ENCODE measurements at regions not wholly inside any gene's neighbourhood (a gene's known extent, or its start where the extent isn't known, plus 50 kb on each side); places are given as distances from the start of the nearest gene placed in this dataset.

GRCh38 chr6:134549854-134550253, 231.9 kb upstream of the SGK1 start:
- intact Hi-C loops (cut with DNase I): no loop called here
- Histone ChIP-seq H3K4me3 (no peak overlapping the region), H3K36me3 (no peaks in the 10 kb centered on the region), H3K9me3 (no peaks in the 10 kb centered on the region), H3K4me1 (replicated peaks) (no peaks in the 10 kb centered on the region), H3K27me3 (replicated peaks; ENCODE audit: insufficient read depth) (no peaks in the 10 kb centered on the region), H3K27ac (no peak overlapping the region)
- no peak for DNase-seq (ENCODE audit: low spot score)
- no peak for TF ChIP-seq POLR2AphosphoS5 (IDR thresholded peaks at IDR 0.05)
- TF ChIP-seq POLR2A (IDR thresholded peaks at IDR 0.05): no peak
- TF ChIP-seq, protein P1, sequence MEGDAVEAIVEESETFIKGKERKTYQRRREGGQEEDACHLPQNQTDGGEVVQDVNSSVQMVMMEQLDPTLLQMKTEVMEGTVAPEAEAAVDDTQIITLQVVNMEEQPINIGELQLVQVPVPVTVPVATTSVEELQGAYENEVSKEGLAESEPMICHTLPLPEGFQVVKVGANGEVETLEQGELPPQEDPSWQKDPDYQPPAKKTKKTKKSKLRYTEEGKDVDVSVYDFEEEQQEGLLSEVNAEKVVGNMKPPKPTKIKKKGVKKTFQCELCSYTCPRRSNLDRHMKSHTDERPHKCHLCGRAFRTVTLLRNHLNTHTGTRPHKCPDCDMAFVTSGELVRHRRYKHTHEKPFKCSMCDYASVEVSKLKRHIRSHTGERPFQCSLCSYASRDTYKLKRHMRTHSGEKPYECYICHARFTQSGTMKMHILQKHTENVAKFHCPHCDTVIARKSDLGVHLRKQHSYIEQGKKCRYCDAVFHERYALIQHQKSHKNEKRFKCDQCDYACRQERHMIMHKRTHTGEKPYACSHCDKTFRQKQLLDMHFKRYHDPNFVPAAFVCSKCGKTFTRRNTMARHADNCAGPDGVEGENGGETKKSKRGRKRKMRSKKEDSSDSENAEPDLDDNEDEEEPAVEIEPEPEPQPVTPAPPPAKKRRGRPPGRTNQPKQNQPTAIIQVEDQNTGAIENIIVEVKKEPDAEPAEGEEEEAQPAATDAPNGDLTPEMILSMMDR (IDR thresholded peaks at IDR 0.05): no peak

DNA sequence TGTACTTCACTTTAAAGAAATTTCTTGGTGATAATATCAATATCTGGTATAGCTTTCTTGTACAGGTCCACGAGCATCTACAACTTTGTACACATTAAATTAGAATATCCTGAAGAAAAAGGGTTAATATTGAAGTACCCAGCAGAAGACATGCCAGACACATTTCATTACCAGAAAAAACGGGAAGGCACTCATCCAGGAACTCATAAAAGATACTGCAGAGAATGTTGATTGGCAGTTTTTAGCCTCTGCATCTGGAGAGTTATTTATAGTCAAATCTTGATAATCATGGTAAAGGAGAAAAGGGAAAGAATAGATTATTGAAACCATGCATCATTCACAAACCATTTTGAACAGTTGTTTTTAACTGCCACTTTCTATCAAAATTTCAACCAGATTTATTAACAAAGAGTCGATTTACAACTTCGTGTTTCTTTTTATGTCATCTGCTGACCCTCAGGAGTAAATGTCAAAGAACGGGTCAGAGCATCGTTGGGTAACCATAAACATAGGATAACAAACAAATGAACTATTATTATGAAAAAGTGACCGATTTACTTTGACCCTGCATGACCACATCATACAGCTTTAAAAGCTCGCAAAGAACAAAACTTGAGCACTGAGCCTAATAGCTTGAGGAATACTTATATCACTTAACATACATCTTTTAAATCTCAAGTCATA, 229.2 kb upstream of the SGK1 start:
- DNase-seq (ENCODE audit: low spot score): no peak
- H3K27ac ChIP-seq: no peak overlapping the region
- H3K36me3 ChIP-seq: no peaks in the 10 kb centered on the region
- WGBS: 37% methylated on average over 8 of the region's 8 CpGs
- no peaks in the 10 kb centered on the region for H3K9me3 ChIP-seq
- H3K27me3 ChIP-seq (replicated peaks; ENCODE audit: insufficient read depth): no peaks in the 10 kb centered on the region
- TF ChIP-seq POLR2AphosphoS5 (IDR thresholded peaks at IDR 0.05): no peak
- TF ChIP-seq, protein P1 (IDR thresholded peaks at IDR 0.05): no peak
- no peak for TF ChIP-seq POLR2A (IDR thresholded peaks at IDR 0.05)
- intact Hi-C loops (cut with DNase I): no loop called here
- H3K4me3 ChIP-seq: no peak overlapping the region
- H3K4me1 ChIP-seq (replicated peaks): no peaks in the 10 kb centered on the region

GRCh38 chr6:134544737-134545136, 226.8 kb upstream of the SGK1 start:
- H3K27ac ChIP-seq: no peak overlapping the region
- no peaks in the 10 kb centered on the region for H3K9me3 ChIP-seq
- intact Hi-C loops (cut with DNase I): no loop called here
- H3K4me3 ChIP-seq: no peak overlapping the region
- no peak for DNase-seq (ENCODE audit: low spot score)
- H3K4me1 ChIP-seq (replicated peaks): no peaks in the 10 kb centered on the region
- TF ChIP-seq, protein P1 (IDR thresholded peaks at IDR 0.05): no peak
- no peak for TF ChIP-seq POLR2A (IDR thresholded peaks at IDR 0.05)
- no peak for TF ChIP-seq POLR2AphosphoS5 (IDR thresholded peaks at IDR 0.05)
- H3K27me3 ChIP-seq (replicated peaks; ENCODE audit: insufficient read depth): no peaks in the 10 kb centered on the region
- no peaks in the 10 kb centered on the region for H3K36me3 ChIP-seq
- WGBS: 88% methylated on average over 2 of the region's 2 CpGs

GRCh38 chr6:134543128-134543527, 225.2 kb upstream of the SGK1 start:
- no peak for DNase-seq (ENCODE audit: low spot score)
- no peak for TF ChIP-seq POLR2AphosphoS5 (IDR thresholded peaks at IDR 0.05)
- TF ChIP-seq, protein P1 (IDR thresholded peaks at IDR 0.05): no peak
- no peak for TF ChIP-seq POLR2A (IDR thresholded peaks at IDR 0.05)
- Histone ChIP-seq H3K9me3 (no peaks in the 10 kb centered on the region), H3K36me3 (no peaks in the 10 kb centered on the region), H3K4me1 (replicated peaks) (no peaks in the 10 kb centered on the region), H3K27ac (no peak overlapping the region), H3K4me3 (no peak overlapping the region), H3K27me3 (replicated peaks; ENCODE audit: insufficient read depth) (no peaks in the 10 kb centered on the region)
- intact Hi-C loops (cut with DNase I): no loop called here
- 96% methylated on average over 1 of the region's 1 CpG for WGBS

- TF ChIP-seq POLR2A (IDR thresholded peaks at IDR 0.05): no peak
- TF ChIP-seq POLR2AphosphoS5 (IDR thresholded peaks at IDR 0.05): no peak
- TF ChIP-seq, protein P1 (IDR thresholded peaks at IDR 0.05): no peak
- DNase-seq (ENCODE audit: low spot score): no peak
- H3K36me3 ChIP-seq: no peaks in the 10 kb centered on the region
- no peaks in the 10 kb centered on the region for H3K9me3 ChIP-seq
- intact Hi-C loops (cut with DNase I): no loop called here
- no peaks in the 10 kb centered on the region for H3K27me3 ChIP-seq (replicated peaks; ENCODE audit: insufficient read depth)
- no peak overlapping the region for H3K4me3 ChIP-seq
- H3K4me1 ChIP-seq (replicated peaks): no peaks in the 10 kb centered on the region
- 96% methylated on average over 4 of the region's 4 CpGs for WGBS
- no peak overlapping the region for H3K27ac ChIP-seq
Measured at GRCh38 chr6:134541001-134541400, 223.1 kb upstream of the SGK1 start.

All from prostate gland (tissue), 2 donors.